MCF 10A (cell line): ENCODE measurements at regions not wholly inside any gene's neighbourhood (a gene's known extent, or its start where the extent isn't known, plus 50 kb on each side); places are given as distances from the start of the nearest gene placed in this dataset.
"Not testable (repeated sequence)": the region's sequence is repeated elsewhere in the genome, so short reads cannot be mapped to it uniquely, and the experiment has no call there.

Experiments
- BruUV-seq: library from RNA; stranded (reverse); fragments of 400-500 nt; replicated peaks from 2 replicates; lab custom pipeline; 2021; lab: Mats Ljungman, UMichigan
- CTCF ChIA-PET: fragments of 300-600 bp; sonication (Branson Sonifier 250); formaldehyde crosslinking; extraction: SDS; loops from one replicate; lab custom pipeline; 2021; ENCODE audit warnings: antibody characterized with exemption, inconsistent platforms; lab: Yijun Ruan, JAX
- POLR2A ChIA-PET: fragments of 300-600, 350-650 bp; sonication (Branson Sonifier 250); formaldehyde crosslinking; extraction: SDS; loops from one replicate; lab custom pipeline; 2020; ENCODE audit warnings: antibody characterized with exemption, inconsistent platforms; lab: Yijun Ruan, JAX
- DNase-seq: peaks from one replicate; pipeline ENCODE4 v3.0.0-alpha.2; 2018; ENCODE audit not compliant: unreplicated experiment
- H3K27ac Mint-ChIP-seq: one replicate; pipeline ENCODE4 v1.8.0; 2022; ENCODE audit warnings: mild to moderate bottlenecking, low read depth, mixed read lengths; ENCODE audit not compliant: unreplicated experiment
- H3K27me3 Mint-ChIP-seq: one replicate; pipeline ENCODE4 v1.8.0; 2022; ENCODE audit warnings: mixed read lengths; ENCODE audit not compliant: insufficient read depth, unreplicated experiment
- H3K36me3 Mint-ChIP-seq: one replicate; pipeline ENCODE4 v1.8.0; 2022; ENCODE audit warnings: mild to moderate bottlenecking, moderate library complexity, mixed read lengths; ENCODE audit not compliant: insufficient read depth, unreplicated experiment
- H3K4me1 Mint-ChIP-seq: one replicate; pipeline ENCODE4 v1.8.0; 2022; ENCODE audit warnings: mixed read lengths; ENCODE audit not compliant: insufficient read depth, unreplicated experiment
- H3K4me3 Mint-ChIP-seq: one replicate; pipeline ENCODE4 v1.8.0; 2022; ENCODE audit warnings: mild to moderate bottlenecking, moderate library complexity, mixed read lengths; ENCODE audit not compliant: unreplicated experiment
- H3K9me3 Mint-ChIP-seq: one replicate; pipeline ENCODE4 v1.8.0; 2022; ENCODE audit warnings: mixed read lengths; ENCODE audit not compliant: unreplicated experiment
- intact Hi-C: fragments of 100-400 bp; cut with micrococcal nuclease; formaldehyde crosslinking; loops from 2 replicates; pipeline ENCODE4 v1.14.1; 2022
- TF ChIP-seq, protein P1 (sequence below): fragments of 200-600 bp; IDR thresholded peaks from one replicate; pipeline ENCODE4 v1.8.0; 2022; ENCODE audit warnings: antibody characterized with exemption, mild to moderate bottlenecking; ENCODE audit not compliant: unreplicated experiment

DNA sequence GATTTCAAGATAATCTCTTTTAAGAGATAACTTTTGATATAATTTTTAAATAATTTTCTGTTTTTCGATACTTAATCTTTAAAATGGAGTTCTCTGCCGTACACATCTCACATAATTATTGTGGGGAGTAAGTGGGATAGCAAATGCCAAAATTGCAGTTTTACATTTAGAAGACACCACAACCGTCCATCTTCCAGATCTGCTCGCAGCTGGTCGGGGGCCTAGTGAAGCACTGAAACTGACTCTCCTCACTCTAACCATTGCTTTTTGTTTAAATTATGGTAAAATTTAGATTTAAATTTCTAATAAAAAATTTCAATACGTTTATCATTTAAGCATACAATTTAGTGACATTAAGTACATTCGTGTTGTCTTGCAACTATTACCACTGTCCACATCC, 94.2 kb downstream of the PRR15 start:
- TF ChIP-seq, protein P1, sequence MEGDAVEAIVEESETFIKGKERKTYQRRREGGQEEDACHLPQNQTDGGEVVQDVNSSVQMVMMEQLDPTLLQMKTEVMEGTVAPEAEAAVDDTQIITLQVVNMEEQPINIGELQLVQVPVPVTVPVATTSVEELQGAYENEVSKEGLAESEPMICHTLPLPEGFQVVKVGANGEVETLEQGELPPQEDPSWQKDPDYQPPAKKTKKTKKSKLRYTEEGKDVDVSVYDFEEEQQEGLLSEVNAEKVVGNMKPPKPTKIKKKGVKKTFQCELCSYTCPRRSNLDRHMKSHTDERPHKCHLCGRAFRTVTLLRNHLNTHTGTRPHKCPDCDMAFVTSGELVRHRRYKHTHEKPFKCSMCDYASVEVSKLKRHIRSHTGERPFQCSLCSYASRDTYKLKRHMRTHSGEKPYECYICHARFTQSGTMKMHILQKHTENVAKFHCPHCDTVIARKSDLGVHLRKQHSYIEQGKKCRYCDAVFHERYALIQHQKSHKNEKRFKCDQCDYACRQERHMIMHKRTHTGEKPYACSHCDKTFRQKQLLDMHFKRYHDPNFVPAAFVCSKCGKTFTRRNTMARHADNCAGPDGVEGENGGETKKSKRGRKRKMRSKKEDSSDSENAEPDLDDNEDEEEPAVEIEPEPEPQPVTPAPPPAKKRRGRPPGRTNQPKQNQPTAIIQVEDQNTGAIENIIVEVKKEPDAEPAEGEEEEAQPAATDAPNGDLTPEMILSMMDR = no peak
- ChIA-PET POLR2A (interaction anchor here (0.8 kb wide), 1 partner anchor 189 kb away, joined by 3 read pairs; no protein-coding TSS in a partner anchor), CTCF (no interaction called here)
- Mint-ChIP-seq H3K27ac (no peak overlapping the region), H3K4me1 (peaks cover 4% of the 10 kb centered on the region), H3K4me3 (no peak overlapping the region), H3K36me3 (no peaks in the 10 kb centered on the region), H3K9me3 (no peaks in the 10 kb centered on the region), H3K27me3 (no peaks in the 10 kb centered on the region)
- intact Hi-C loops = no loop called here
- DNase-seq = no peak
- no TSS peak for BruUV-seq

DNA sequence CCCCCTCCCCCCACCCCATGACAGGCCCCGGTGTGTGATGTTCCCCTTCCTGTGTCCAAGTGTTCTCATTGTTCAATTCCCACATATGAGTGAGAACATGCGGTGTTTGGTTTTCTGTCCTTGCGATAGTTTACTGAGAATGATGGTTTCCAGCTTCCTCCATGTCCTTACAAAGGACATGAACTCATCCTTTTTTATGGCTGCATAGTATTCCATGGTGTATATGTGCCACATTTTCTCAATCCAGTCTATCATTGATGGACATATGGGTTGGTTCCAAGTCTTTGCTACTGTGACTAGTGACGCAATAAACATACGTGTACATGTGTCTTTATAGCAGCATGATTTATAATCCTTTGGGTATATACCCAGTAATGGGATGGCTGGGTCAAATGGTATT, 95.6 kb downstream of the PRR15 start:
- H3K9me3 Mint-ChIP-seq, H3K27ac Mint-ChIP-seq, DNase-seq, H3K27me3 Mint-ChIP-seq, H3K36me3 Mint-ChIP-seq, POLR2A ChIA-PET, intact Hi-C loops, BruUV-seq, H3K4me3 Mint-ChIP-seq: not testable (repeated sequence)
- CTCF ChIA-PET = interaction anchor here (1.2 kb wide), 1 partner anchor 20 kb away, joined by 3 read pairs; no protein-coding TSS in a partner anchor
- peaks cover 17% of the 10 kb centered on the region for H3K4me1 Mint-ChIP-seq

DNA sequence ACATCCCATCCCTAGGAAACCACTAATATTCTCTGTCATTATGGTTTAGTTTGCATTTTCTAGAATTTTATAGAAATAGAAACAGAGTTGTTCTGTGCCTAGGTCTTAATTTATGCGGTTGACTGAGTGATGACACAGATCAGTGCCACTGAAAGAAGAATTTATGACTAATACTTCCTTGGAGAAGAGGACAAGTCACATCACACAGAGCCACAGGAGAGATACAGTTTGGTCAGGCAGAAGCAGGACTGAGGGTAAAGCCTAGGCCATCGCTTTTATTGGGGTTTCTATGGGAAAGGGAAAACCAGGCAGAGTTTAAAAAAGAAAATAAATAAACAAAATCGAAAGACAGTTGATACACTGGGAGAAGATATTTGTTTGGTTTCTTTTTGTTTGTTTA, 99.3 kb downstream of the PRR15 start:
- DNase-seq = peak; percentile 11
- CTCF ChIA-PET, H3K27me3 Mint-ChIP-seq, BruUV-seq, H3K9me3 Mint-ChIP-seq, H3K36me3 Mint-ChIP-seq, H3K4me3 Mint-ChIP-seq, intact Hi-C loops: not testable (repeated sequence)
- Mint-ChIP-seq H3K27ac (peak overlapping the region; percentile 55), H3K4me1 (peaks cover 17% of the 10 kb centered on the region)
- POLR2A ChIA-PET = interaction anchor here (0.6 kb wide), 1 partner anchor 66 kb away, joined by 3 read pairs; no protein-coding TSS in a partner anchor

DNA sequence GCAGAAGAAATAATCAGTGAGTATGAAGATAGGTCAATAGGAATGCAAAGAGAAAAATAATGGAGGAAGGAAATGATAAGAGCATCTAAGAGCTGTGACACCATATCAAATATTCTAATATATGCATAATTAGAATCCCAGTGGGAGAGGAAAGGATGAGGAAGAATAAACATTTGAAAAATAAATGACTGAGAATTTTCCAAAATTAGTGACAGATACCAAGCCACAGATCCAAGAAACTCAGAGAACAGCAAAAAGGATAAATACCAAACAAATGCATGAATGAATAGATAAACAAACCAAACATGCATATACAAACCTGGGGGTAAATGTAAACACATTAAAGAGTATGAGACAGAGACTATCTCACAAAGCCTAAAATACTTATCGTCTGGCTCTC, 101.4 kb downstream of the PRR15 start:
- H3K4me3 Mint-ChIP-seq, DNase-seq, H3K27me3 Mint-ChIP-seq, POLR2A ChIA-PET, CTCF ChIA-PET, H3K9me3 Mint-ChIP-seq, intact Hi-C loops, H3K36me3 Mint-ChIP-seq, BruUV-seq, H3K27ac Mint-ChIP-seq: not testable (repeated sequence)
- H3K4me1 Mint-ChIP-seq = peaks cover 17% of the 10 kb centered on the region

DNA sequence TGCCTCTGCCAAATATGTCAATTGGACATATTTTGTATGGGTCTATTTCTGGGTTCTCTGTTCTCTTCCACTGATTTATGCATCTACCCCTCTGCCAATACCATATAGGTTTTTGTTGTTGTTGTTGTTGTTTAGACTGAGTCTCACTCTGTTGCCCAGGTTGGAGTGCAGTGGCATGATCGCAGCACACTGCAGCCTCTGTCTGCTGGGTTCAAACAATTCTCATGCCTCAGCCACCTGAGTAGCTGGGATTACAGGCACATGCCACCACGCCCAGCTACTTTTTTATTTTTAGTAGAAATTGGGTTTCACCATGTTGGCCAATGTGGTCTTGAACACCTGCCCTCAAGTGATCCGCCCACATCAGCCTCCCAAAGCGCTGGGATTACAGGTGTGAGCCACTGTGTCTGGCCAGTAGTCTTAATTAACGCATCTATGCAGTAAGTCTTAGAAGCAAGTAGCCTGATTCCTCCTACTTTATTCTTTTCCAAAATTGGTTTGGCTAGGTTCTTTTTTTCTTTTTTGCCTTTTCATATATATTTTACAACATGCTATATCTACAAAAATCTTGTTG, 103.5 kb downstream of the PRR15 start:
- DNase-seq, H3K9me3 Mint-ChIP-seq, H3K27ac Mint-ChIP-seq, H3K36me3 Mint-ChIP-seq, H3K27me3 Mint-ChIP-seq, H3K4me3 Mint-ChIP-seq, intact Hi-C loops, POLR2A ChIA-PET, BruUV-seq: not testable (repeated sequence)
- H3K4me1 Mint-ChIP-seq = peaks cover 17% of the 10 kb centered on the region
- CTCF ChIA-PET = interaction anchor here (0.8 kb wide), 1 partner anchor 18 kb away, joined by 4 read pairs; no protein-coding TSS in a partner anchor

DNA sequence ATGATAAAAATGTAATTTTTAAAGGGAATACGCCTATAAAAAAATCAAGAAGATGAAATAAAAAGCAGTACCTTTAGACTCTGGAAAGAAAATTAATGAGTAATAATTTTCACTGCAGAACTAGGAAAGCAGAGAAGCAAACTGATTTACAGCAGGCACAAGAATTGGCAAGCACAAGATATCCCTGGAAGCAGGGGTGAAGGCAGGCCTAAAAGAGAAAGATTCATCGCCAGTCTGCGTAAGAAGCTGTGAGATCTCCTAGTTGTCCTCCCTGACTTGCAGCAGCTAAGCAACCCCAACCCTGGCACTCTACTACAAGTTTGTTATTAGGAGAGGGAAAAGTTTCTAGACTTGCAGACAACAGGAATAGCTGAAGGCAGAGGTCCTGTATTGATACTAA, 107.7 kb downstream of the PRR15 start:
- CTCF ChIA-PET, H3K27me3 Mint-ChIP-seq, BruUV-seq, H3K27ac Mint-ChIP-seq, POLR2A ChIA-PET, H3K9me3 Mint-ChIP-seq, H3K36me3 Mint-ChIP-seq, H3K4me3 Mint-ChIP-seq, DNase-seq, H3K4me1 Mint-ChIP-seq, intact Hi-C loops: not testable (repeated sequence)

DNA sequence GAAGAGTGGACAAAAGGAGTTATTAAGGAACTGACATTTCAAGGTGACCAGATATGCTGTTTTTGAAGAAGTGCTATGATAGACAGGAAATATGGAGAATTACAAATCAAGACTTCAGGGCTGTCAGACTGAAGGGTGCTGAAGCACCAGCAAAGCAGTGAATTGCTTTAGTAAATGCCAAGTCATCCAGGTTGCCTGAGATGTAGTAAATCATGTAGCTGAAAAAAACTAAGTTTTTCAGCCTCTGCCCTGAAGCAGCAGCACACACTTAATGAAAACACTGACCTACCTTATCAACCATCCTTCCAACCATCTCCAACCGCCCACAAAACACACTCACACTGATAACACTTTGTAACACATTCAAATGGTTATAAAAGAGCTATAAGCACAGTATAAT, 110.0 kb downstream of the PRR15 start:
- H3K9me3 Mint-ChIP-seq, CTCF ChIA-PET, POLR2A ChIA-PET, H3K4me3 Mint-ChIP-seq, BruUV-seq, H3K4me1 Mint-ChIP-seq, intact Hi-C loops, H3K27ac Mint-ChIP-seq, H3K27me3 Mint-ChIP-seq, DNase-seq, H3K36me3 Mint-ChIP-seq: not testable (repeated sequence)

DNA sequence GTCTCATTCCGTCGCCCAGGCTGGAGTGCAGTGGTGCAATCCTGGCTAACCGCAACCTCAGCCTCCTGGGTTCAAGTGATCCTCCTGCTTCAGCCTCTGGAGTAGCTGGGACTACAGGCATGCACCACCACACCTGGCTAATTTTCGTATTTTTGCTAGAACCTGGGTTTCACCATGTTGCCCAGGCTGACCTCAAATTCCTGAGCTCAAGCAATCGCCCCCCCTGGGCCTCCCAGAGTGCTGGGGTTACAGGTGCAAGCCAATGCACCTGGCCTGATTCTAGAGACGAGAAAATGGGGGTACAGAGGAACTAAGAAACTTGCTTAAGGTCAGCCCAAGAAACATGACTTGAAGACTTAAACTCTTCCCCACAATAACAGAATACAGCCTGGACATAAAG, 111.0 kb downstream of the PRR15 start:
- CTCF ChIA-PET, DNase-seq: not testable (repeated sequence)

More for the DNA sequence above, 111.0 kb downstream of the PRR15 start:
- H3K27me3 Mint-ChIP-seq, H3K4me1 Mint-ChIP-seq, intact Hi-C loops, H3K36me3 Mint-ChIP-seq, H3K9me3 Mint-ChIP-seq, BruUV-seq, H3K4me3 Mint-ChIP-seq, H3K27ac Mint-ChIP-seq: not testable (repeated sequence)
- POLR2A ChIA-PET = interaction anchor here (0.7 kb wide), 1 partner anchor 9 kb away, joined by 4 read pairs; no protein-coding TSS in a partner anchor
